ENCODE measurements at regions not wholly inside any gene's neighbourhood (a gene's known extent, or its start where the extent isn't known, plus 50 kb on each side); places are given as distances from the start of the nearest gene placed in this dataset.

- ATAC-seq (no peak), DNase-seq (no peak)
- Mint-ChIP-seq H3K9me3 (ENCODE audit: insufficient read depth) (peaks cover 11% of the 10 kb centered on the region), H3K4me3 (no peak overlapping the region), H3K36me3 (ENCODE audit: low read depth) (no peaks in the 10 kb centered on the region), H3K4me1 (ENCODE audit: low read depth) (no peaks in the 10 kb centered on the region), H3K27ac (no peak overlapping the region), H3K27me3 (ENCODE audit: low read depth) (no peaks in the 10 kb centered on the region)
- ChIA-PET POLR2A (no interaction called here), CTCF (no interaction called here)
Observed at GRCh38 chr4:28557755-28558154, 1697.1 kb downstream of the STIM2 start.

- no peaks in the 10 kb centered on the region for H3K27me3 Mint-ChIP-seq (ENCODE audit: low read depth)
- CTCF ChIA-PET = no interaction called here
- H3K27ac Mint-ChIP-seq = no peak overlapping the region
- H3K9me3 Mint-ChIP-seq (ENCODE audit: insufficient read depth) = peaks cover 11% of the 10 kb centered on the region
- H3K36me3 Mint-ChIP-seq (ENCODE audit: low read depth) = no peaks in the 10 kb centered on the region
- H3K4me1 Mint-ChIP-seq (ENCODE audit: low read depth) = no peaks in the 10 kb centered on the region
- DNase-seq (no peak), ATAC-seq (no peak)
- POLR2A ChIA-PET = no interaction called here
- no peak overlapping the region for H3K4me3 Mint-ChIP-seq
Observed at GRCh38 chr4:28558895-28559294, 1698.3 kb downstream of the STIM2 start.

GRCh38 chr4:28562913-28563312 is 1702.3 kb downstream of the STIM2 start:
- DNase-seq = no peak
- Mint-ChIP-seq H3K4me3 (no peak overlapping the region), H3K4me1 (ENCODE audit: low read depth) (no peaks in the 10 kb centered on the region), H3K9me3 (ENCODE audit: insufficient read depth) (peaks cover 6% of the 10 kb centered on the region), H3K36me3 (ENCODE audit: low read depth) (no peaks in the 10 kb centered on the region), H3K27ac (no peak overlapping the region), H3K27me3 (ENCODE audit: low read depth) (no peaks in the 10 kb centered on the region)
- no peak for ATAC-seq
- ChIA-PET POLR2A (no interaction called here), CTCF (no interaction called here)

GRCh38 chr4:28565396-28565795 is 1704.8 kb downstream of the STIM2 start:
- Mint-ChIP-seq H3K27me3 (ENCODE audit: low read depth) (no peaks in the 10 kb centered on the region), H3K4me1 (ENCODE audit: low read depth) (no peaks in the 10 kb centered on the region), H3K9me3 (ENCODE audit: insufficient read depth) (peaks cover 15% of the 10 kb centered on the region), H3K27ac (no peak overlapping the region), H3K36me3 (ENCODE audit: low read depth) (no peaks in the 10 kb centered on the region), H3K4me3 (no peak overlapping the region)
- CTCF ChIA-PET = no interaction called here
- no peak for DNase-seq
- ATAC-seq = no peak
- POLR2A ChIA-PET = no interaction called here

GRCh38 chr4:28600958-28601357 is 1740.3 kb downstream of the STIM2 start:
- Mint-ChIP-seq H3K9me3 (ENCODE audit: insufficient read depth) (no peaks in the 10 kb centered on the region), H3K4me3 (no peak overlapping the region), H3K36me3 (ENCODE audit: low read depth) (no peaks in the 10 kb centered on the region), H3K4me1 (ENCODE audit: low read depth) (no peaks in the 10 kb centered on the region), H3K27ac (no peak overlapping the region), H3K27me3 (ENCODE audit: low read depth) (no peaks in the 10 kb centered on the region)
- ChIA-PET POLR2A (no interaction called here), CTCF (no interaction called here)
- ATAC-seq = no peak
- no peak for DNase-seq

GRCh38 chr4:28621591-28621990 is 1761.0 kb downstream of the STIM2 start:
- H3K4me1 Mint-ChIP-seq (ENCODE audit: low read depth) = no peaks in the 10 kb centered on the region
- DNase-seq (no peak), ATAC-seq (no peak)
- no peaks in the 10 kb centered on the region for H3K36me3 Mint-ChIP-seq (ENCODE audit: low read depth)
- ChIA-PET POLR2A (no interaction called here), CTCF (no interaction called here)
- no peak overlapping the region for H3K27ac Mint-ChIP-seq
- H3K9me3 Mint-ChIP-seq (ENCODE audit: insufficient read depth) = peaks cover 30% of the 10 kb centered on the region
- no peak overlapping the region for H3K4me3 Mint-ChIP-seq
- H3K27me3 Mint-ChIP-seq (ENCODE audit: low read depth) = no peaks in the 10 kb centered on the region

- Mint-ChIP-seq H3K9me3 (ENCODE audit: insufficient read depth) (peaks cover 21% of the 10 kb centered on the region), H3K27me3 (ENCODE audit: low read depth) (no peaks in the 10 kb centered on the region), H3K4me3 (no peak overlapping the region), H3K4me1 (ENCODE audit: low read depth) (no peaks in the 10 kb centered on the region), H3K36me3 (ENCODE audit: low read depth) (no peaks in the 10 kb centered on the region), H3K27ac (no peak overlapping the region)
- ChIA-PET POLR2A (no interaction called here), CTCF (no interaction called here)
- DNase-seq = no peak
- ATAC-seq = no peak
Observed at GRCh38 chr4:28636971-28637370, 1776.3 kb downstream of the STIM2 start.

GRCh38 chr4:28639747-28640146 is 1779.1 kb downstream of the STIM2 start:
- H3K4me1 Mint-ChIP-seq (ENCODE audit: low read depth) = no peaks in the 10 kb centered on the region
- CTCF ChIA-PET = no interaction called here

GRCh38 chr4:28654618-28655017 is 1794.0 kb downstream of the STIM2 start:
- no peak overlapping the region for H3K27ac Mint-ChIP-seq
- no peak overlapping the region for H3K4me3 Mint-ChIP-seq
- H3K4me1 Mint-ChIP-seq (ENCODE audit: low read depth) = no peaks in the 10 kb centered on the region
- peaks cover 1% of the 10 kb centered on the region for H3K9me3 Mint-ChIP-seq (ENCODE audit: insufficient read depth)
- ChIA-PET CTCF (no interaction called here), POLR2A (no interaction called here)
- no peaks in the 10 kb centered on the region for H3K27me3 Mint-ChIP-seq (ENCODE audit: low read depth)
- ATAC-seq (no peak), DNase-seq (no peak)
- H3K36me3 Mint-ChIP-seq (ENCODE audit: low read depth) = no peaks in the 10 kb centered on the region

More at GRCh38 chr4:28639747-28640146, 1779.1 kb downstream of the STIM2 start:
- ATAC-seq = no peak
- no peaks in the 10 kb centered on the region for H3K36me3 Mint-ChIP-seq (ENCODE audit: low read depth)
- POLR2A ChIA-PET = no interaction called here
- no peak overlapping the region for H3K4me3 Mint-ChIP-seq
- H3K27me3 Mint-ChIP-seq (ENCODE audit: low read depth) = no peaks in the 10 kb centered on the region
- H3K9me3 Mint-ChIP-seq (ENCODE audit: insufficient read depth) = peaks cover 7% of the 10 kb centered on the region
- DNase-seq = no peak
- H3K27ac Mint-ChIP-seq = no peak overlapping the region

- H3K36me3 Mint-ChIP-seq (ENCODE audit: low read depth) = no peaks in the 10 kb centered on the region
- CTCF ChIA-PET = no interaction called here
- H3K4me3 Mint-ChIP-seq = no peak overlapping the region
- H3K4me1 Mint-ChIP-seq (ENCODE audit: low read depth) = no peaks in the 10 kb centered on the region
- H3K27ac Mint-ChIP-seq = no peak overlapping the region
- no peaks in the 10 kb centered on the region for H3K27me3 Mint-ChIP-seq (ENCODE audit: low read depth)
- POLR2A ChIA-PET = no interaction called here
- no peaks in the 10 kb centered on the region for H3K9me3 Mint-ChIP-seq (ENCODE audit: insufficient read depth)
- no peak for DNase-seq
- no peak for ATAC-seq
Observed at GRCh38 chr4:28665306-28665705, 1804.7 kb downstream of the STIM2 start.

GRCh38 chr4:28675582-28675981 is 1814.9 kb downstream of the STIM2 start:
- Mint-ChIP-seq H3K9me3 (ENCODE audit: insufficient read depth) (peaks cover 4% of the 10 kb centered on the region), H3K36me3 (ENCODE audit: low read depth) (no peaks in the 10 kb centered on the region), H3K27ac (no peak overlapping the region), H3K4me1 (ENCODE audit: low read depth) (no peaks in the 10 kb centered on the region), H3K27me3 (ENCODE audit: low read depth) (no peaks in the 10 kb centered on the region), H3K4me3 (no peak overlapping the region)
- ChIA-PET CTCF (no interaction called here), POLR2A (no interaction called here)
- ATAC-seq (no peak), DNase-seq (no peak)

GRCh38 chr4:28677808-28678207 is 1817.2 kb downstream of the STIM2 start:
- no peak overlapping the region for H3K4me3 Mint-ChIP-seq
- DNase-seq (no peak), ATAC-seq (no peak)
- ChIA-PET CTCF (no interaction called here), POLR2A (no interaction called here)
- H3K4me1 Mint-ChIP-seq (ENCODE audit: low read depth) = no peaks in the 10 kb centered on the region
- no peak overlapping the region for H3K27ac Mint-ChIP-seq
- H3K27me3 Mint-ChIP-seq (ENCODE audit: low read depth) = no peaks in the 10 kb centered on the region
- H3K9me3 Mint-ChIP-seq (ENCODE audit: insufficient read depth) = peaks cover 4% of the 10 kb centered on the region
- no peaks in the 10 kb centered on the region for H3K36me3 Mint-ChIP-seq (ENCODE audit: low read depth)

GRCh38 chr4:28682847-28683246 is 1822.2 kb downstream of the STIM2 start:
- no peaks in the 10 kb centered on the region for H3K36me3 Mint-ChIP-seq (ENCODE audit: low read depth)
- CTCF ChIA-PET = interaction anchor here (0.6 kb wide), 1 partner anchor 13 kb away, joined by 3 read pairs; no protein-coding TSS in a partner anchor
- H3K4me3 Mint-ChIP-seq = no peak overlapping the region
- H3K27me3 Mint-ChIP-seq (ENCODE audit: low read depth) = no peaks in the 10 kb centered on the region
- H3K4me1 Mint-ChIP-seq (ENCODE audit: low read depth) = no peaks in the 10 kb centered on the region
- H3K9me3 Mint-ChIP-seq (ENCODE audit: insufficient read depth) = no peaks in the 10 kb centered on the region
- no peak for DNase-seq
- no peak for ATAC-seq
- POLR2A ChIA-PET = no interaction called here
- no peak overlapping the region for H3K27ac Mint-ChIP-seq

Measured in activated CD8-positive, alpha-beta T cell treated with anti-CD3 and anti-CD28 coated beads, Interleukin-2, amount 10 ng/mL, durations not matched to agents 7 days and 5 days (primary cell).